Subcutaneous abdominal adipose tissue (tissue), 5 donors: ENCODE measurements at regions not wholly inside any gene's neighbourhood (a gene's known extent, or its start where the extent isn't known, plus 50 kb on each side); places are given as distances from the start of the nearest gene placed in this dataset.

Source experiments
- H3K27ac ChIP-seq: one replicate; pipeline ENCODE4 v1.7.0; 2013; ENCODE audit warnings: low read depth, mild to moderate bottlenecking, inconsistent platforms, low read length, moderate library complexity
- H3K27me3 ChIP-seq, 5 donors: one replicate each; pipeline ENCODE4 v1.7.0; 2013; ENCODE audit warnings: low read length in 5 of 5, inconsistent platforms in 1 of 5; ENCODE audit not compliant: control insufficient read depth in 5 of 5, insufficient read depth in 4 of 5
- H3K36me3 ChIP-seq, 5 donors: one replicate each; pipeline ENCODE4 v1.7.0; 2013; ENCODE audit warnings: low read length in 5 of 5; ENCODE audit not compliant: control insufficient read depth in 5 of 5, insufficient read depth in 5 of 5
- H3K4me1 ChIP-seq, 5 donors: one replicate each; pipeline ENCODE4 v1.7.0; 2013; ENCODE audit warnings: low read length in 5 of 5, mild to moderate bottlenecking in 3 of 5, moderate library complexity in 1 of 5; ENCODE audit not compliant: control insufficient read depth in 5 of 5, insufficient read depth in 5 of 5
- H3K4me3 ChIP-seq, 5 donors: one replicate each; pipeline ENCODE4 v1.7.0; 2013; ENCODE audit warnings: low read length in 5 of 5, low read depth in 1 of 5
- H3K9ac ChIP-seq, 5 donors: one replicate each; pipeline ENCODE4 v1.7.0; 2013; ENCODE audit warnings: low read length in 5 of 5, mild to moderate bottlenecking in 4 of 5, moderate library complexity in 3 of 5
- H3K9me3 ChIP-seq, 5 donors: one replicate each; pipeline ENCODE4 v1.7.0; 2013; ENCODE audit warnings: low read length in 5 of 5; ENCODE audit not compliant: control insufficient read depth in 5 of 5
- donor health status: healthy.
- donor health status: healthy.
- donor health status: healthy.
- donor health status: healthy.
- donor health status: healthy.

DNA sequence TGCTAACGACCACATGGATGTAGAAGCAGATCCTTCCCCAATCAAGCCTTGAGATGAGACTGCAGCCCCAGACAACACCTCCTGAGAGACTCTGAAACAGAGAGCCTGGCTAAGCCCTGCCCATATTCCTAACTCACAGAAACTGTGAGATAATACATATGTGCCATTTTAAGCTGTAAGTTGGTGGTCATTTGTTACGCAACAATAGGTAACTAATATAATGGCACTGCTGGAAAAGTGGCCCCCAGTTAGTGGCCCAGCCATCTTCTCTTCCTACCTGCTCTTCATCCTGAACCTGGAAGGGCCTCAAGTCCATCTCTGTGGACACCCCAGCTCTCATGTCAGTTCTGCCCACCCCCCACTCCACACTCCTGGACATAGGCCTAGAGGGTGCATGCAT, 144.0 kb downstream of the TMEM17 start:
- no peaks in the 10 kb centered on the region for H3K27me3 ChIP-seq
- no peaks in the 10 kb centered on the region for H3K36me3 ChIP-seq
- no peak overlapping the region for H3K4me3 ChIP-seq
- no peaks in the 10 kb centered on the region for H3K4me1 ChIP-seq
- peaks cover 3 to 10% (median 7%) of the 10 kb centered on the region in 5 donors for H3K9me3 ChIP-seq
- H3K27ac ChIP-seq = no peak overlapping the region
- H3K9ac ChIP-seq = no peak overlapping the region

DNA sequence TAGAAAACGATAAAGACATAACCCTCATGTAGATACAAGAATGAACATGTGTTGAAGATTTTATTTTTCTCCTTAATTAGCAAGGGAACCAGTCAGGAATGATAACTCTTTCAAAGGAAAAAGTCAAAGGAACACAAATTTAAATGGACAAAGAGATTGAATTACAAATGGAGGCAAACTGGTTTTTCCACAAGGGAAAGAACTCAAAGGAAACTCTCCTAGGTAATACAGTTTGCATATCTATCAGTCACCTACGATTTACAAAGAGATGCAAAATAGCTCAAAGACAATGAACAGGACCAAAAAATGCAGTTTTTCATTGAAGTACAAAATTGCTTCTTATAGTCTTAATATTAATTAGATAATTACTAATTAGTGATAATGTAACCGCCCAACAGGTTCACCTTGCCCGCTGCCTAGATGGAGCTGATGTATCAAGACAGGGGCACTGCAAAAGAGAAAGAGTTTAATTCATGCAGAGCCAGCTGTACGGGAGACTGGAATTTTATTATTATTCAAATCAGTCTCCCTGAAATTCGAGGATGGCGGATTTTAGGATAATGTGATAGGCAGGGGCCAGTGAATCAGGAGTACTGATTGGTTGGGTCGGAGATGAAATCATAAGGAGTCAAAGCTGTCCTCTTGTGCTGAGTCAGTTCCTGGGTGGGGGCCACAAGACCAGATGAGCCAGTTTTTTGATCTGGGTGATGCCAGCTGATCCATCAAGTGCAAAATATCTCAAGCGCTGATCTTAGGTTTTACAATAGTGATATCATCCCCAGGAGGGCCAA, 151.0 kb downstream of the TMEM17 start:
- H3K27me3 ChIP-seq = no peaks in the 10 kb centered on the region
- no peaks in the 10 kb centered on the region for H3K4me1 ChIP-seq
- no peak overlapping the region for H3K27ac ChIP-seq
- no peak overlapping the region for H3K9ac ChIP-seq
- peaks cover 0 to 6% (median 0%) of the 10 kb centered on the region in 5 donors for H3K9me3 ChIP-seq
- no peaks in the 10 kb centered on the region for H3K36me3 ChIP-seq
- no peak overlapping the region for H3K4me3 ChIP-seq

DNA sequence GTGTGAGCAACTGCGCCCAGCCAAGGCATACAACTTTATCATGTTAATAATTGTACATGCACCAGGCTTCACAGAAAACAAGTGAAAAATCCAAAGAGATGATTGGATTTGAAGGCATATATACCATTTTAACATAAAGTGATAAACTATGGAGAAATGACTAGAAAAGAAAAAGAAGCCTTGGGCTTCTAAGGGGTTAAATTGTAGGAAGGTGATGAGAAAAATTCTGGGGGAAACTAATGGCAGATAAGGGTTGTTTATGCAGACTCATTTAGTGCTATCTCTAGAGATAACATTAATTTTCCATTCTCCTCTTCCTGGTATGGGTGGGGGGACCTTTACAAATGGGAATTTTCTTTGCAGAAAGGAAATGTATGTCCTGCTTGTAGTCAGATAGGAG, 154.0 kb downstream of the TMEM17 start:
- Histone ChIP-seq H3K27ac (no peak overlapping the region), H3K4me1 (no peaks in the 10 kb centered on the region), H3K36me3 (no peaks in the 10 kb centered on the region), H3K4me3 (no peak overlapping the region), H3K27me3 (no peaks in the 10 kb centered on the region), H3K9ac (no peak overlapping the region), H3K9me3 (peaks cover 0 to 6% (median 0%) of the 10 kb centered on the region in 5 donors)

DNA sequence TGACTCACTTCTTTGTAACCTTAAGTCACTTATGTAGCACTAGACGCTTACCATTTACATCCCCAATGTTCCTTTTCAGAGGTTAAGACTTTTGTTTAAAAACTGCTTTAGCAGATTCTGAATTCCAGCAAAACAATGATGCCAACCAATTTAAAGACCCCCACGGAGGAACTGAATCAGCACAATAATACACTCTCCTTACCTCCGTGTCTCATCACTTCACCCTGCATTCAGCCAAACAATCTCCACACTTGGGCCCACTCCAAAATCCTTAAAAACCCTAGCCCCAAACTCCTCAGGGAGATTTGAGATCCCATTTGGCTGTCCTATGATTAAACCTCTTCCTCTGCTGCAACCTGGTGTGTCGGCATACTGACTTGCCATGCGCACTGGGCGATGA, 153.9 kb downstream of the B3GNT2 start:
- no peaks in the 10 kb centered on the region for H3K27me3 ChIP-seq
- no peaks in the 10 kb centered on the region for H3K36me3 ChIP-seq
- no peak overlapping the region for H3K9ac ChIP-seq
- no peak overlapping the region for H3K27ac ChIP-seq
- H3K4me1 ChIP-seq = no peaks in the 10 kb centered on the region
- H3K9me3 ChIP-seq = peaks cover 0 to 6% (median 0%) of the 10 kb centered on the region in 5 donors
- H3K4me3 ChIP-seq = no peak overlapping the region

DNA sequence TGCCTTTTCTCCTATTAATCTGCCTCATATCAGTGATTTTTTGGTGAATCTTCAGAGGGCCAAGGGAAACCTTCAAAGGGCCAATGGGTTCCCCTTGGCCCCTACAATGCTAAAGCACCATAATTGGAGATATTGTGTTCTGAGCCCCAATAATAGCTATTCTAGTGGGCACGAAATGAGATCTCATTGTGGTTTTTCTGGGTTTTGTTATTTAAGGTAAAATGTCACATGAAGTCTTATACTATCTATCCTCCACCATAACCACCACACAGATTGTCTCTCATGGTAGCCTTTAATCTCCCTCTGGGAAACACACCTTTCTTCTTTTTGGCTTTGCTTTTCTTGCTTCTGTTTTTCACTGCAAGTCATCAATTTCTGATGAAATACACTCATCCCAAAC, 152.8 kb downstream of the B3GNT2 start:
- Histone ChIP-seq H3K27me3 (no peaks in the 10 kb centered on the region), H3K27ac (no peak overlapping the region), H3K4me3 (no peak overlapping the region), H3K4me1 (peaks cover 0 to 2% (median 0%) of the 10 kb centered on the region in 5 donors), H3K9me3 (peaks cover 0 to 6% (median 0%) of the 10 kb centered on the region in 5 donors), H3K9ac (no peak overlapping the region), H3K36me3 (no peaks in the 10 kb centered on the region)

DNA sequence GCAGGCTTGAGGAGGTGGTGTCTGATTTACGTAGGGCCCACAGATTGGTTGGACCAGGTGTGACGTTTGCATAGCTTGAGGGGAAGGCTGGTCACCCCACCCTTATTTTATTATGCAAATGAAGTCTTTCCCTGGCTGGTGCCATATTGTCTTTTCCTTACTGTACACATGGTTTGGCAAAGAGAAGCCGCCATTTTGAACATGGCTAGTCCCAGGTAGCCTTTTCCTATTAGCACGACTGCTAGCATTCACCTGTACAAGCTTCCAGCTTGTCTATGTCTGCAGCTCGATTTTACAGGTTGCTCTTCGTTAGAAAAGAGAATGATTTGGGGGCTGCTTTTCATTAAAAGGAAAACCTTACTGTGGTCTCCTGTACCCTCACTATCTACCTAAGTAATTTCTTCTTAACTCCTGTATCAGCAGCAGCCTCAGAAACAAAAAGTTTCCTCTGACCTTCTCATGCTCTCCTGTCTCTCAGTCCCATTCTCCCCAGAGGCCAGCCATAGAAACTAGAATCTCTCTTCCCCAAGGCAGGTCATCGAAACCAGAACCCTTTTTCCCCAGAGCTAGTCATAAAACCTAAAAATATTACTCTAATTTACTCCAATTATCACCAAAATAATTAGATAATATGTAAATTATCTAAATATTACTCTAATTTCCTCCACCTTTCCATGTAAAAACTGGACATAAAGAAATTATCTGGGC, 151.8 kb downstream of the B3GNT2 start:
- Histone ChIP-seq H3K27ac (no peak overlapping the region), H3K9ac (no peak overlapping the region), H3K36me3 (no peaks in the 10 kb centered on the region), H3K27me3 (no peaks in the 10 kb centered on the region), H3K4me1 (peaks cover 0 to 10% (median 0%) of the 10 kb centered on the region in 5 donors), H3K9me3 (peaks cover 0 to 6% (median 0%) of the 10 kb centered on the region in 5 donors), H3K4me3 (no peak overlapping the region)

DNA sequence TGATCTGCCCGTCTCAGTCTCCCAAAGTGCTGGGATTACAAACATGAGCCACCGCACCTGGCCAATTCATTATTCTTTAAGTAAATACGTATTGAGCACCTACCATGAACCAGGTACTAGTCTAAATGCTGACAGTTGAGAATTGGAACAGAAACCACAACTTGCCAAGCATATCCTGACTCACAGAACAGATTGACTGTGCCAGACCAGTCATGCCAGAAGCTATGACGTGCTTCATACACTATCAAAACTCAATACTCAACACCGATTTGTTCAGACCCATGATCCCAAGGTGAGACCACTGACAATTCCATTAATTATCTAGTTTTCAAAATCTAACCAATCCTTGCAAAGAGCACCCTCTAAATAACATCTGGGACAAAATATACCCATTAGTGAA, 148.6 kb downstream of the B3GNT2 start:
- H3K27me3 ChIP-seq = no peaks in the 10 kb centered on the region
- no peaks in the 10 kb centered on the region for H3K9me3 ChIP-seq
- no peaks in the 10 kb centered on the region for H3K36me3 ChIP-seq
- H3K4me3 ChIP-seq = no peak overlapping the region
- no peak overlapping the region for H3K9ac ChIP-seq
- peaks cover 0 to 10% (median 0%) of the 10 kb centered on the region in 5 donors for H3K4me1 ChIP-seq
- no peak overlapping the region for H3K27ac ChIP-seq

DNA sequence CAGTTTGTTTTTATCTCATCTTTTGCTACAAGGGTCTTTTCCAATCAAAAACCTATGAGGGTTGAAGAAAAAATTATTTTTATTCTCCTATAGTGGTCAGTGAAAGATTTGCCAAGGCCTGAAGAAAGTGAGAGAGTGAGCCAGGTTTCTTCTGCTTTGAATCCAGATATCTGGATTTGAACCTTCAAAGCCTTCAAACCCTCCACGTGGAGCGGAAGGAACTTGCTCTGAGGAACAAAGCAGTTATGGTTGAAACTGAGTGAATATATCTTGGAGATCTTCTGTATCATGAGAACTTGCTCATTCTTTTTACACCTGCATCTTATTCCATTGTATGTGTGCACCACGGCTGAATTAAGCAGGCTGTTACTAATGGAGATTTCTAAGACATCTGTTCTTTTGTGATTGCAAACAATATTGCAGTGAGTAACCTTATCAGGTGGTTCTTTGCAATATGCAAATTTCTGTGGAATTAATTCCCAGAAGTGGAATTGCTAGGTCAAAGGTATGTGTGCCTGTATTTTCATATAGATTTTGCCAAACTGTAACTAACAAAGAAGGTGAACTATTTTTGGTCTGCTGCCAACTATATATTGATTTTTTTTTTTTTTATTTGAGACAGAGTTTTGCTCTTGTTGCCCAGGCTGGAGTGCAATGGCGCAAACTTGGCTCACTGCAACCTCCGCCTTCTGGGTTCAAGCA, 147.9 kb downstream of the B3GNT2 start:
- no peak overlapping the region for H3K4me3 ChIP-seq
- H3K36me3 ChIP-seq = no peaks in the 10 kb centered on the region
- no peaks in the 10 kb centered on the region for H3K9me3 ChIP-seq
- peaks cover 0 to 10% (median 0%) of the 10 kb centered on the region in 5 donors for H3K4me1 ChIP-seq
- H3K9ac ChIP-seq = no peak overlapping the region
- H3K27me3 ChIP-seq = no peaks in the 10 kb centered on the region
- no peak overlapping the region for H3K27ac ChIP-seq

DNA sequence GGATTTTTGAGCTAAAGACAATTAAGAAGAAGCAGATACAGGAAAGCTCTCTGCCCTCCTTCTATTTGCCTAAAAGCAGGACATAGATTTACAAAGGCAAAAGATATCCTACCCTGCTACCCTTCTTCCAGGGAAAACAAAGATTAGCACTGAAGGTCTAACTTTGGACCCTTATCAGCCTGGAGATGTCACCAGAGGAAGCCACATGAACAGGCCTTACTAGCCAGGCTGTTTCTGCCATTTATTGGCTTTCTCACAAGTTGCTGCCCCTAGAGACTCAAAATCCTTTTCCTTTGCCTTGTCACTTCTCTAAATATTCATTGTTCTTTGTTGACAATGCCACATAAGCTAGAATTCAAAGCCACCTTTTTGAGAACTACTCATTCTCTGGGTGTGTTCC, 147.3 kb downstream of the B3GNT2 start:
- H3K9ac ChIP-seq = no peak overlapping the region

GRCh38 chr2:62340994-62341484, 145.1 kb downstream of the B3GNT2 start:
- Histone ChIP-seq H3K27ac (no peak overlapping the region), H3K9ac (no peak overlapping the region), H3K36me3 (no peaks in the 10 kb centered on the region), H3K9me3 (no peaks in the 10 kb centered on the region), H3K4me1 (peaks cover 0 to 10% (median 0%) of the 10 kb centered on the region in 5 donors), H3K4me3 (no peak overlapping the region), H3K27me3 (no peaks in the 10 kb centered on the region)

More for the DNA sequence above, 147.3 kb downstream of the B3GNT2 start:
- no peaks in the 10 kb centered on the region for H3K36me3 ChIP-seq
- H3K27me3 ChIP-seq = no peaks in the 10 kb centered on the region
- no peak overlapping the region for H3K27ac ChIP-seq
- peaks cover 0 to 10% (median 0%) of the 10 kb centered on the region in 5 donors for H3K4me1 ChIP-seq
- H3K4me3 ChIP-seq = no peak overlapping the region
- H3K9me3 ChIP-seq = no peaks in the 10 kb centered on the region
